ENCODE measurements at regions not wholly inside any gene's neighbourhood (a gene's known extent, or its start where the extent isn't known, plus 50 kb on each side); places are given as distances from the start of the nearest gene placed in this dataset.

- peaks cover 3% of the 10 kb centered on the region for H3K9me3 Mint-ChIP-seq
- peaks cover 24% of the 10 kb centered on the region for H3K4me1 Mint-ChIP-seq
- H3K36me3 Mint-ChIP-seq (ENCODE audit: low read depth): no peaks in the 10 kb centered on the region
- H3K27me3 Mint-ChIP-seq (ENCODE audit: low read depth): no peaks in the 10 kb centered on the region
- no peak for DNase-seq (ENCODE audit: low read depth, low spot score)
- H3K27ac Mint-ChIP-seq (ENCODE audit: unreplicated experiment): no peak overlapping the region
- TF ChIP-seq, protein P1, sequence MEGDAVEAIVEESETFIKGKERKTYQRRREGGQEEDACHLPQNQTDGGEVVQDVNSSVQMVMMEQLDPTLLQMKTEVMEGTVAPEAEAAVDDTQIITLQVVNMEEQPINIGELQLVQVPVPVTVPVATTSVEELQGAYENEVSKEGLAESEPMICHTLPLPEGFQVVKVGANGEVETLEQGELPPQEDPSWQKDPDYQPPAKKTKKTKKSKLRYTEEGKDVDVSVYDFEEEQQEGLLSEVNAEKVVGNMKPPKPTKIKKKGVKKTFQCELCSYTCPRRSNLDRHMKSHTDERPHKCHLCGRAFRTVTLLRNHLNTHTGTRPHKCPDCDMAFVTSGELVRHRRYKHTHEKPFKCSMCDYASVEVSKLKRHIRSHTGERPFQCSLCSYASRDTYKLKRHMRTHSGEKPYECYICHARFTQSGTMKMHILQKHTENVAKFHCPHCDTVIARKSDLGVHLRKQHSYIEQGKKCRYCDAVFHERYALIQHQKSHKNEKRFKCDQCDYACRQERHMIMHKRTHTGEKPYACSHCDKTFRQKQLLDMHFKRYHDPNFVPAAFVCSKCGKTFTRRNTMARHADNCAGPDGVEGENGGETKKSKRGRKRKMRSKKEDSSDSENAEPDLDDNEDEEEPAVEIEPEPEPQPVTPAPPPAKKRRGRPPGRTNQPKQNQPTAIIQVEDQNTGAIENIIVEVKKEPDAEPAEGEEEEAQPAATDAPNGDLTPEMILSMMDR (conservative IDR thresholded peaks at IDR 0.05): no peak
- no peak overlapping the region for H3K4me3 Mint-ChIP-seq
These were observed 212.0 kb upstream of the NFIA start for GRCh38 chr1:60870269-60870865.

- Mint-ChIP-seq H3K27me3 (ENCODE audit: low read depth) (no peaks in the 10 kb centered on the region), H3K27ac (ENCODE audit: unreplicated experiment) (no peak overlapping the region), H3K4me3 (no peak overlapping the region), H3K36me3 (ENCODE audit: low read depth) (no peaks in the 10 kb centered on the region), H3K9me3 (peaks cover 3% of the 10 kb centered on the region), H3K4me1 (peaks cover 18% of the 10 kb centered on the region)
- DNase-seq (ENCODE audit: low read depth, low spot score): no peak
- TF ChIP-seq, protein P1 (conservative IDR thresholded peaks at IDR 0.05): no peak
These were observed 213.3 kb upstream of the NFIA start for GRCh38 chr1:60868901-60869663.

DNA sequence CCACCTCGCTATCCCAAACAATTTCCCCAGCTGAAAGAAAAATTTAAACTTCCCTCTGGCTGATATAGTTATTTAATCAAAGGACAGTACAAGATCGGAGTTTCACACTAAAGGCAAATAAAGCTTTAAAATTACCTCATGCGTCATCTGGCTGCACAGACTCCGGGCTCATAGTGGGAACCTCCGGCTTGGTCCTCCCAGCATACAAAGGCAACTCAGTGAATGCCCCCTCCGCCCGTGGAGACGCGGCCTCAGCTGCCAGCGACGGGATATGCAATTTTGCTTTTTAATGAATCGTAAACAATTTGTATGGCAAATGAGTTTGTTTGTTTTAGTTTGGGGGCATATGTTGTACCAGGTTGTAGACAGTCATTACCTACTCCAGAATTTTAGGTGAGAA lies 214.6 kb upstream of the NFIA start:
- Mint-ChIP-seq H3K27ac (ENCODE audit: unreplicated experiment) (no peak overlapping the region), H3K4me3 (no peak overlapping the region), H3K27me3 (ENCODE audit: low read depth) (no peaks in the 10 kb centered on the region), H3K36me3 (ENCODE audit: low read depth) (no peaks in the 10 kb centered on the region), H3K4me1 (peaks cover 21% of the 10 kb centered on the region), H3K9me3 (no peaks in the 10 kb centered on the region)
- no peak for DNase-seq (ENCODE audit: low read depth, low spot score)
- TF ChIP-seq, protein P1 (conservative IDR thresholded peaks at IDR 0.05): no peak

DNA sequence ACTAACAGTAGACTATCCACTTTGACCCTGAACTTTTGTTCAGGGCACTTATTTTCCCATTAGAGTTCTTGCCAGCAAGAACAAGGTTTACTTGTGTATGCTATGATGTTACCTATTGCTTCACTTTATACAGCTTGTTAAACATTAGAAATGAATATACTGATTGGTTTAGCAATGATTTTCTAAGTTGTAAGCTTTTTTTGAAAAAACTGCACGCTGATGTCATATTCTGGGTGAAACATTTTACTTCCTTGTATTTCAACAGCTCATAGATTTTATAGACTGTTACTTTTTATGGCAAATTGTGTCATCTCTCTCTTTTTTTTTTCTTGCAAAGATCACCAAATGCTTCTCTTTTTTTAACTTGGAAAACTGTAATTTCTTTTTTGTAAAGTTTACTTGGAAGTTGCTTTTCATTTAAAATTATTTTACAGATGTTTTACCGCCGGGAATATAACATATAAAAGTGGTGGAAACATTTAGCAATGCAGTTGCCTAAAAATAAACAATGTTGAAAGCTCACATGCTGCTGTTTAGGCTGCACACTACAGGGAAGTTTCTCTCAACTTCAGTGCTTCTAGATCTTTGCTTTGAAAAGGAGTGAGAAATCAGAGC lies 215.3 kb upstream of the NFIA start:
- TF ChIP-seq, protein P1 (conservative IDR thresholded peaks at IDR 0.05): no peak
- no peaks in the 10 kb centered on the region for H3K27me3 Mint-ChIP-seq (ENCODE audit: low read depth)
- H3K27ac Mint-ChIP-seq (ENCODE audit: unreplicated experiment): no peak overlapping the region
- H3K4me1 Mint-ChIP-seq: peaks cover 25% of the 10 kb centered on the region
- no peaks in the 10 kb centered on the region for H3K9me3 Mint-ChIP-seq
- H3K36me3 Mint-ChIP-seq (ENCODE audit: low read depth): no peaks in the 10 kb centered on the region
- no peak overlapping the region for H3K4me3 Mint-ChIP-seq
- no peak for DNase-seq (ENCODE audit: low read depth, low spot score)

DNA sequence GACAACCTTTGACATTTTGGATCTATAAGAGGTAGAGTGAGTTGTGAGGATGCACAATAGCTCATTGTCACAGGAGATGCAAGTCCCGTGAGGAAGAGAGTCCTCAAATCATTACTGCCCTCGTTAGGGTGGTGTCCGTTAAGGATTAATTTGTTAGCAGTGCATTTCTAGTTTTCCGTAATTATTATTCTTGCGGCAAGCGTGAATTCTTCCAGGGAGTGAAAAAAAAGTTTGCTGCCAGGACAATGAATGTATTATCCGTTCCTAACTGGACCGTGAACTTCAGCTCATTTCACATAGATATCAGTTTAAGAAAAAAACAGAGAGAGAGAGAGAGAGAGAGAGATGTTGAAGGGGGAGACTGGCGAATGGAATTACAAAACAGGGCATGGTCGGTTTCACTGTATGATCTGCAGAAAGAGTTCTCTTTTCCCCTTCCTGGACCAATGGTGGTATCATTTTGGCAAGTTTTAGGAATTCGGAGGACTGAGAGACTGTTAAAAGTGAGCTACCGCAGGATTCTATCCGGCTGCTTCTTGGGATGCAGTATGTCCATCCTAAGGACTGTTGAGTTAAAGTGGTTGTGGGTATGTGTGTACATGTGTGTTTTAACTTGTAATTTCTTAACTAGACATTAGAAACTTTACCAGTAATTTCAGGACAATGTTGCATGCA lies 216.0 kb upstream of the NFIA start:
- Mint-ChIP-seq H3K36me3 (ENCODE audit: low read depth) (no peaks in the 10 kb centered on the region), H3K4me3 (no peak overlapping the region), H3K9me3 (no peaks in the 10 kb centered on the region), H3K27me3 (ENCODE audit: low read depth) (no peaks in the 10 kb centered on the region), H3K4me1 (peaks cover 32% of the 10 kb centered on the region), H3K27ac (ENCODE audit: unreplicated experiment) (no peak overlapping the region)
- no peak for DNase-seq (ENCODE audit: low read depth, low spot score)
- TF ChIP-seq, protein P1 (conservative IDR thresholded peaks at IDR 0.05): no peak
